K562 (cell line): ENCODE measurements at regions not wholly inside any gene's neighbourhood (a gene's known extent, or its start where the extent isn't known, plus 50 kb on each side); places are given as distances from the start of the nearest gene placed in this dataset.

ENCODE experiments used
- ARNT ChIP-seq, 2 experiments: fragments of 450-650 bp; IDR thresholded peaks; 2 replicates each; pipeline ENCODE4 v1.6.1; 2016; ENCODE audit warnings: mild to moderate bottlenecking in 1 of 2
- BRF1 ChIP-seq: IDR thresholded peaks from 3 replicates; pipeline ENCODE4 v1.6.1; 2011; ENCODE audit warnings: borderline replicate concordance, mild to moderate bottlenecking; ENCODE audit not compliant: insufficient read length; ENCODE audit errors: extremely low read depth
- COPS2 ChIP-seq: fragments of 450-650 bp; conservative IDR thresholded peaks from 2 replicates; pipeline ENCODE4 v1.6.1; 2016; ENCODE audit warnings: mild to moderate bottlenecking, moderate library complexity
- FOXJ3 ChIP-seq: sonication (generic); formaldehyde crosslinking; IDR thresholded peaks from 2 replicates; pipeline ENCODE4 v1.4.0; 2020; ENCODE audit warnings: mild to moderate bottlenecking, missing genetic modification reagents
- FOXK2 ChIP-seq, 2 experiments: fragments of 450-650 bp; IDR thresholded peaks in 1 of 2; conservative IDR thresholded peaks in 1 of 2; 2 replicates each; pipeline ENCODE4 v1.6.1; 2016; ENCODE audit warnings: low read depth in 2 of 2, mild to moderate bottlenecking in 1 of 2
- HEY1 ChIP-seq: fragments of 250-450 bp; sonication (Bioruptor Pico); IDR thresholded peaks from 2 replicates; pipeline ENCODE4 v1.5.0; 2020; ENCODE audit warnings: mild to moderate bottlenecking, moderate library complexity, borderline replicate concordance
- MAFF ChIP-seq: IDR thresholded peaks from 2 replicates; pipeline ENCODE4 v1.6.1; 2012; ENCODE audit warnings: low read length, improper control_type of control experiment
- NR2F6 ChIP-seq: fragments of 450-650 bp; formaldehyde crosslinking; IDR thresholded peaks from 2 replicates; pipeline ENCODE4 v1.4.0; 2020; ENCODE audit warnings: mild to moderate bottlenecking
- PHF8 ChIP-seq: fragments of 200-600 bp; sonication (generic); IDR thresholded peaks from 2 replicates; pipeline ENCODE4 v1.6.1; 2012; ENCODE audit warnings: mixed run types, mild to moderate bottlenecking, inconsistent platforms, low read length, moderate library complexity, borderline replicate concordance
- PRMT5 ChIP-seq: sonication (generic); formaldehyde crosslinking; IDR thresholded peaks from 2 replicates; pipeline ENCODE4 v1.5.0; 2020; ENCODE audit warnings: missing genetic modification reagents
- TCF7 ChIP-seq: sonication (generic); IDR thresholded peaks from 2 replicates; pipeline ENCODE4 v1.6.1; 2016; ENCODE audit warnings: antibody characterized with exemption, borderline replicate concordance
- ZNF12 ChIP-seq: sonication (generic); formaldehyde crosslinking; IDR thresholded peaks from 2 replicates; pipeline ENCODE4 v1.4.0; 2020; ENCODE audit warnings: mild to moderate bottlenecking, missing genetic modification reagents
- ZNF507 ChIP-seq: conservative IDR thresholded peaks from 2 replicates; pipeline ENCODE4 v1.6.1; 2017; ENCODE audit warnings: missing genetic modification characterization, missing compliant biosample characterization
- ZNF717 ChIP-seq: fragments of 250-450 bp; sonication (Bioruptor Pico); IDR thresholded peaks from 2 replicates; pipeline ENCODE4 v1.5.0; 2021
- TF ChIP-seq, protein P1 (sequence below): fragments of 250-450 bp; sonication (Bioruptor Pico); IDR thresholded peaks from 2 replicates; pipeline ENCODE4 v1.5.1; 2021; ENCODE audit warnings: mild to moderate bottlenecking
- TF ChIP-seq, protein P2 (sequence below): fragments of 250-450 bp; sonication (Bioruptor Pico); IDR thresholded peaks from 2 replicates; pipeline ENCODE4 v1.4.0; 2020
- TF ChIP-seq, protein P3 (sequence below): fragments of 250-450 bp; sonication (Bioruptor Pico); IDR thresholded peaks from 2 replicates; pipeline ENCODE4 v1.5.0; 2020; ENCODE audit warnings: mild to moderate bottlenecking, borderline replicate concordance
- TF ChIP-seq, protein P4 (sequence below): sonication (generic); formaldehyde crosslinking; IDR thresholded peaks from 2 replicates; pipeline ENCODE4 v1.8.0; 2022; ENCODE audit warnings: mild to moderate bottlenecking, missing genetic modification reagents, borderline replicate concordance
- TF ChIP-seq, protein P5 (sequence below): sonication (generic); formaldehyde crosslinking; IDR thresholded peaks from 2 replicates; pipeline ENCODE4 v1.8.0; 2022; ENCODE audit warnings: mild to moderate bottlenecking, missing genetic modification reagents
- TF ChIP-seq, protein P6 (sequence below): fragments of 250-450 bp; sonication (Bioruptor Pico); IDR thresholded peaks from 2 replicates; pipeline ENCODE4 v1.4.0; 2020; ENCODE audit warnings: borderline replicate concordance

DNA sequence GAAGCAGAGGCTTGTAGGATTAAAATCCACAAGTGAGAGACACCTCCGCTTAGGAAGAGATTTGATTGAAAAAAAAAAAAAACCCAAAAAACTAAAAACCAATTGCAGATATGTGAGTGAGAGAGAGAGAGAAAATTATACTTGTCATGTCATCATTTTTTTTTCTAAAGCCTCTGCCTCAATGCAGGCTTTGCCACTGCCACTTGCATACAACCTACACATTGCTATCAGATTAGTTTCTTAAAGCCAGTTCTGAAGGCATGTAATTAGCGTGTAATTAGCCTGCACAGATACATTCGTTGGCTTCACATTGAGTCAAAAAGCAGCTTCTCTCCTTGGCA is 86.1 kb upstream of the MTPN start (continued):
- TF ChIP-seq, protein P1, sequence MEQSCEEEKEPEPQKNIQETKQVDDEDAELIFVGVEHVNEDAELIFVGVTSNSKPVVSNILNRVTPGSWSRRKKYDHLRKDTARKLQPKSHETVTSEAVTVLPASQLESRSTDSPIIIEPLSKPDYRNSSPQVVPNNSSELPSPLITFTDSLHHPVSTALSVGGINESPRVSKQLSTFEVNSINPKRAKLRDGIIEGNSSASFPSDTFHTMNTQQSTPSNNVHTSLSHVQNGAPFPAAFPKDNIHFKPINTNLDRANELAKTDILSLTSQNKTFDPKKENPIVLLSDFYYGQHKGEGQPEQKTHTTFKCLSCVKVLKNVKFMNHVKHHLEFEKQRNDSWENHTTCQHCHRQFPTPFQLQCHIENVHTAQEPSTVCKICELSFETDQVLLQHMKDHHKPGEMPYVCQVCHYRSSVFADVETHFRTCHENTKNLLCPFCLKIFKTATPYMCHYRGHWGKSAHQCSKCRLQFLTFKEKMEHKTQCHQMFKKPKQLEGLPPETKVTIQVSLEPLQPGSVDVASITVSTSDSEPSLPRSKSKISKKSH, result no peak
- no peak for TF ChIP-seq PHF8
- TF ChIP-seq ZNF12 (CRISPR knock-in tag), result no peak
- no peak for TF ChIP-seq NR2F6 (CRISPR knock-in tag)
- no peak for TF ChIP-seq BRF1
- TF ChIP-seq, protein P2, sequence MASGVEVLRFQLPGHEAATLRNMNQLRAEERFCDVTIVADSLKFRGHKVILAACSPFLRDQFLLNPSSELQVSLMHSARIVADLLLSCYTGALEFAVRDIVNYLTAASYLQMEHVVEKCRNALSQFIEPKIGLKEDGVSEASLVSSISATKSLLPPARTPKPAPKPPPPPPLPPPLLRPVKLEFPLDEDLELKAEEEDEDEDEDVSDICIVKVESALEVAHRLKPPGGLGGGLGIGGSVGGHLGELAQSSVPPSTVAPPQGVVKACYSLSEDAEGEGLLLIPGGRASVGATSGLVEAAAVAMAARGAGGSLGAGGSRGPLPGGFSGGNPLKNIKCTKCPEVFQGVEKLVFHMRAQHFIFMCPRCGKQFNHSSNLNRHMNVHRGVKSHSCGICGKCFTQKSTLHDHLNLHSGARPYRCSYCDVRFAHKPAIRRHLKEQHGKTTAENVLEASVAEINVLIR (CRISPR knock-in tag), result no peak
- TF ChIP-seq, protein P3, sequence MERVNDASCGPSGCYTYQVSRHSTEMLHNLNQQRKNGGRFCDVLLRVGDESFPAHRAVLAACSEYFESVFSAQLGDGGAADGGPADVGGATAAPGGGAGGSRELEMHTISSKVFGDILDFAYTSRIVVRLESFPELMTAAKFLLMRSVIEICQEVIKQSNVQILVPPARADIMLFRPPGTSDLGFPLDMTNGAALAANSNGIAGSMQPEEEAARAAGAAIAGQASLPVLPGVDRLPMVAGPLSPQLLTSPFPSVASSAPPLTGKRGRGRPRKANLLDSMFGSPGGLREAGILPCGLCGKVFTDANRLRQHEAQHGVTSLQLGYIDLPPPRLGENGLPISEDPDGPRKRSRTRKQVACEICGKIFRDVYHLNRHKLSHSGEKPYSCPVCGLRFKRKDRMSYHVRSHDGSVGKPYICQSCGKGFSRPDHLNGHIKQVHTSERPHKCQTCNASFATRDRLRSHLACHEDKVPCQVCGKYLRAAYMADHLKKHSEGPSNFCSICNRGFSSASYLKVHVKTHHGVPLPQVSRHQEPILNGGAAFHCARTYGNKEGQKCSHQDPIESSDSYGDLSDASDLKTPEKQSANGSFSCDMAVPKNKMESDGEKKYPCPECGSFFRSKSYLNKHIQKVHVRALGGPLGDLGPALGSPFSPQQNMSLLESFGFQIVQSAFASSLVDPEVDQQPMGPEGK, result no peak
- TF ChIP-seq COPS2, result no peak
- TF ChIP-seq HEY1, result no peak
- no peak for TF ChIP-seq PRMT5 (CRISPR knock-in tag)
- no peak for TF ChIP-seq FOXJ3 (CRISPR knock-in tag)
- no peak for TF ChIP-seq ARNT (IDR thresholded peaks at IDR 0.05)
- TF ChIP-seq, protein P4, sequence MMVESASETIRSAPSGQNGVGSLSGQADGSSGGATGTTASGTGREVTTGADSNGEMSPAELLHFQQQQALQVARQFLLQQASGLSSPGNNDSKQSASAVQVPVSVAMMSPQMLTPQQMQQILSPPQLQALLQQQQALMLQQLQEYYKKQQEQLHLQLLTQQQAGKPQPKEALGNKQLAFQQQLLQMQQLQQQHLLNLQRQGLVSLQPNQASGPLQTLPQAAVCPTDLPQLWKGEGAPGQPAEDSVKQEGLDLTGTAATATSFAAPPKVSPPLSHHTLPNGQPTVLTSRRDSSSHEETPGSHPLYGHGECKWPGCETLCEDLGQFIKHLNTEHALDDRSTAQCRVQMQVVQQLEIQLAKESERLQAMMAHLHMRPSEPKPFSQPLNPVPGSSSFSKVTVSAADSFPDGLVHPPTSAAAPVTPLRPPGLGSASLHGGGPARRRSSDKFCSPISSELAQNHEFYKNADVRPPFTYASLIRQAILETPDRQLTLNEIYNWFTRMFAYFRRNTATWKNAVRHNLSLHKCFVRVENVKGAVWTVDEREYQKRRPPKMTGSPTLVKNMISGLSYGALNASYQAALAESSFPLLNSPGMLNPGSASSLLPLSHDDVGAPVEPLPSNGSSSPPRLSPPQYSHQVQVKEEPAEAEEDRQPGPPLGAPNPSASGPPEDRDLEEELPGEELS (CRISPR knock-in tag), result no peak
- TF ChIP-seq, protein P5, sequence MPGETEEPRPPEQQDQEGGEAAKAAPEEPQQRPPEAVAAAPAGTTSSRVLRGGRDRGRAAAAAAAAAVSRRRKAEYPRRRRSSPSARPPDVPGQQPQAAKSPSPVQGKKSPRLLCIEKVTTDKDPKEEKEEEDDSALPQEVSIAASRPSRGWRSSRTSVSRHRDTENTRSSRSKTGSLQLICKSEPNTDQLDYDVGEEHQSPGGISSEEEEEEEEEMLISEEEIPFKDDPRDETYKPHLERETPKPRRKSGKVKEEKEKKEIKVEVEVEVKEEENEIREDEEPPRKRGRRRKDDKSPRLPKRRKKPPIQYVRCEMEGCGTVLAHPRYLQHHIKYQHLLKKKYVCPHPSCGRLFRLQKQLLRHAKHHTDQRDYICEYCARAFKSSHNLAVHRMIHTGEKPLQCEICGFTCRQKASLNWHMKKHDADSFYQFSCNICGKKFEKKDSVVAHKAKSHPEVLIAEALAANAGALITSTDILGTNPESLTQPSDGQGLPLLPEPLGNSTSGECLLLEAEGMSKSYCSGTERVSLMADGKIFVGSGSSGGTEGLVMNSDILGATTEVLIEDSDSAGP, result no peak
- TF ChIP-seq TCF7, result no peak
- no peak for TF ChIP-seq FOXK2 (conservative IDR thresholded peaks at IDR 0.05 in 1 of 2, IDR thresholded peaks at IDR 0.05 in 1 of 2; ENCODE audit: low read depth in 2 of 2)
- TF ChIP-seq, protein P6, sequence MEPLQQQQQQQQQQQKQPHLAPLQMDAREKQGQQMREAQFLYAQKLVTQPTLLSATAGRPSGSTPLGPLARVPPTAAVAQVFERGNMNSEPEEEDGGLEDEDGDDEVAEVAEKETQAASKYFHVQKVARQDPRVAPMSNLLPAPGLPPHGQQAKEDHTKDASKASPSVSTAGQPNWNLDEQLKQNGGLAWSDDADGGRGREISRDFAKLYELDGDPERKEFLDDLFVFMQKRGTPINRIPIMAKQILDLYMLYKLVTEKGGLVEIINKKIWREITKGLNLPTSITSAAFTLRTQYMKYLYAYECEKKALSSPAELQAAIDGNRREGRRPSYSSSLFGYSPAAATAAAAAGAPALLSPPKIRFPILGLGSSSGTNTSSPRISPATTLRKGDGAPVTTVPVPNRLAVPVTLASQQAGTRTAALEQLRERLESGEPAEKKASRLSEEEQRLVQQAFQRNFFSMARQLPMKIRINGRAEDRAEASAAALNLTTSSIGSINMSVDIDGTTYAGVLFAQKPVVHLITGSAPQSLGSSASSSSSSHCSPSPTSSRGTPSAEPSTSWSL, result no peak
- TF ChIP-seq ZNF717 (CRISPR knock-in tag), result no peak
- TF ChIP-seq ZNF507 (tag), result no peak
- TF ChIP-seq MAFF, result peak; percentile 67
